Astrocyte (in vitro differentiated cells and primary cell): ENCODE measurements at regions not wholly inside any gene's neighbourhood (a gene's known extent, or its start where the extent isn't known, plus 50 kb on each side); places are given as distances from the start of the nearest gene placed in this dataset.

Experiments used
- CTCF ChIP-seq: IDR thresholded peaks from 2 replicates; pipeline ENCODE4 v1.5.1; 2011; ENCODE audit warnings: low read depth, mild to moderate bottlenecking, inconsistent platforms, low read length, moderate library complexity; ENCODE audit not compliant: insufficient read depth
- EZH2 ChIP-seq: IDR thresholded peaks from 2 replicates; pipeline ENCODE4 v1.6.1; 2012; ENCODE audit warnings: mild to moderate bottlenecking, low read length, inconsistent platforms; ENCODE audit not compliant: insufficient read depth

DNA sequence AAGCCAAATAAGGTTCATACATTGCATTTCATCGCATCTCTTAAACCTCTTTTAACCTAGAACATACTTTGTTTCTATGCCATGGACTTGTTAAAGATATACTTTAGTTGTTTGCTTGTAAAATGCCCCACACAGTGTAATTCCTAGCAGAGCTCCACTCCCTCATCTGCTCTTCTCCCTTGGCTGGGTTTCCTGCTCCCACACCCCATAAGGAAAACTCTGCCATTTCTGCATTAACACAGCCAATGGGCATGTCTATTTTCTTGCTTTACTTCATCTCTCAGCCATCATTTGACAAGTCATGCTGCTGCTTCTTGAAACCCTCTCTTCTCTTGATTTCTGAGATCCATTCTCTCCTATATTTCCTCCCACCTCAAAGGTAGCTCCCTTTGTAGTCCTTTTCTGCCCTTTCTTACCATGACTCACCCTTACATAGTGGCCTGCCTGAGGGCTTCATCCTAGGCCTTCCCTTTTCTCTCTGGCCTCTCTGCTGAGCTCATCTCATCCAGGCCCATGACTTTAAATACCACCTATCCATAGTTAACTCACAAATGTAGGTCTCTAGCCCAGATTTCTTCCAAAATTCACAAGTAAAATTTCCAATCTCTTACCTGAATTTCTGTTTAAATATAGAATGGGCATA is 471.4 kb downstream of the ADRA2A start:
- TF ChIP-seq CTCF (no peak), EZH2 (no peak)
